Effector memory CD8-positive, alpha-beta T cell (primary cell): ENCODE measurements at regions not wholly inside any gene's neighbourhood (a gene's known extent, or its start where the extent isn't known, plus 50 kb on each side); places are given as distances from the start of the nearest gene placed in this dataset.

Experiments
- ATAC-seq: fragments of 150-1000 bp; cut with Tn5 transposase; replicated peaks from 2 replicates; pipeline ENCODE4 v1.10.0; 2021; ENCODE audit warnings: mild to moderate bottlenecking, moderate library complexity
- DNase-seq, 3 experiments: peaks; one replicate each; pipeline ENCODE4 v3.0.0; 2021
- H3K27ac Mint-ChIP-seq, 2 donors: one replicate each; pipeline ENCODE4 v1.8.0; 2022; ENCODE audit warnings: mild to moderate bottlenecking in 2 of 2, mixed read lengths in 2 of 2, moderate library complexity in 2 of 2
- H3K27me3 Mint-ChIP-seq, 2 donors: one replicate each; pipeline ENCODE4 v1.8.0; 2022; ENCODE audit warnings: mixed read lengths in 2 of 2
- H3K36me3 Mint-ChIP-seq: one replicate; pipeline ENCODE4 v1.8.0; 2022; ENCODE audit warnings: mild to moderate bottlenecking, moderate library complexity, mixed read lengths; ENCODE audit not compliant: insufficient read depth
- H3K4me1 Mint-ChIP-seq, 2 donors: one replicate each; pipeline ENCODE4 v1.8.0; 2022; ENCODE audit warnings: low read depth in 2 of 2, mixed read lengths in 2 of 2
- H3K4me3 Mint-ChIP-seq, 2 donors: one replicate each; pipeline ENCODE4 v1.8.0; 2022; ENCODE audit warnings: mild to moderate bottlenecking in 2 of 2, mixed read lengths in 2 of 2, moderate library complexity in 2 of 2
- H3K9me3 Mint-ChIP-seq, 2 donors: one replicate each; pipeline ENCODE4 v1.8.0; 2022; ENCODE audit warnings: mixed read lengths in 2 of 2

DNA sequence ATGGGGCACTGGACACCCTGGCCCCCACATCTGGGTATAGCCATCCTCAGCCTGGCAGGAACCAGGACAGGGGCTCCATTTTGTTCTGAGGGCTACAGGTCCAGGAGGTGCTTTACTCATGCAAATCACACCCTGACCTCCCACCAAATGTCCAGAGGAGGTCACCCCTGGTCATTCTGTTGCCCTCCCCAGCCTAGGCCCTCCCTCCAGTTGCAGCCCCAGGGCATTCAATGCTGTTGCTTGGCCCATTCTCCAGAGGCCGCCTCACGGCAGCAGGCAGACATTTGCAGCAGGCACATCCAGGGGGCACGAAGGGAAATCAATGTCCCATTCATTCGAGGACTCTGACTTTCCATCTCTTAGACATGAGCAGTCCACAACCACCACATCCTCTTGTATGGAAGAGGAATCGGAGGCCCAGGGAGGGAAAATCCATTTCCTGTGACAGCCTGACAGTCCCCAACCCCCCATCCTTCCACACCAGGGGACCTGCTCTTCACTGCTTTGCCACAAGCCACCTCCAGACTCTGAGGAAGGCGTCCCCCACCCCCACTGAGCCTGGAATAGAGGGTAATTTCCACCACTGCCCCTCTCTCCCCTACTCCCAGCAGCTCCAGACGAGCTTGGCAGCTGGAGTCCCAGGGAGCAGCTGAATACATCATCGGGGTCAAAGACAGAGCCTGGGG, 76.2 kb upstream of the UNC5B start:
- Mint-ChIP-seq H3K27ac (no peak overlapping the region), H3K4me1 (no peaks in the 10 kb centered on the region), H3K9me3 (no peaks in the 10 kb centered on the region), H3K4me3 (no peak overlapping the region), H3K36me3 (peaks cover 4% of the 10 kb centered on the region), H3K27me3 (peaks cover 48 to 89% of the 10 kb centered on the region in 2 donors)
- DNase-seq = no peak
- no peak for ATAC-seq

GRCh38 chr10:71137701-71138100, 74.7 kb upstream of the UNC5B start:
- Mint-ChIP-seq H3K36me3 (peaks cover 4% of the 10 kb centered on the region), H3K27ac (no peak overlapping the region), H3K4me3 (no peak overlapping the region), H3K4me1 (no peaks in the 10 kb centered on the region), H3K27me3 (peaks cover 37 to 89% of the 10 kb centered on the region in 2 donors), H3K9me3 (no peaks in the 10 kb centered on the region)
- no peak for ATAC-seq
- no peak for DNase-seq

DNA sequence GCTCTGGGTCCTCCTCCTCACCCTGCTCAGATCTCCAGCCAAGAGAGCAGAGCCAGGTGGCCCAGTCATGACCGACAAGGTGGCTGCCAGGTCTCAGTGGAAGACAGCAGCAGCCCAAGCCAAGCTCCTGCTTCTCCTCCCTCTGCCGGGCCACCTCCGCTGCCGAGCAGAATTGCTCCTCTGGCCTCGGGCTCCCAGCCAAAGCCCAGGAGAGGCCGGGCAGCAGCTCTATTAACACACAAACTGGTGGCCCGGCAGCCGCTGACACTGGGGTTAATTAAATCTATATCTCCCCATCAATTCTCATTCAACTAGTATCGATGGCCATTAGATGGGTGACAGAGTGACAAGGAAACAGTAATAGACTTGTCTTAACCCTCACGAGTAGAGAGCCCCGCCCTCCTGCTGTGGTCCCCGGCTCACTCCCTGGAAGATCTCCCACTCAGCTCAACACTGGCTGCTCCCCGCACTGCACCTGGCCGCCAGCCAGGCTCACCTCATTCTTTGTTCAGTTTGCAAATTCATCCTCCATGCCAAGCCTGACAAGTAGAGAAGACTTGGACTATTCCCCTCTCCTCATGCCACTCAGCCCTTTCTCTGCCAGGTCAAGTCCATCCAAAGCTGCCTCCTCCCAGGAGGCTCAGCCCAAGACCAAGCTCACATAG, 74.1 kb upstream of the UNC5B start:
- no peak overlapping the region for H3K4me3 Mint-ChIP-seq
- no peaks in the 10 kb centered on the region for H3K4me1 Mint-ChIP-seq
- H3K27me3 Mint-ChIP-seq = peaks cover 34 to 86% of the 10 kb centered on the region in 2 donors
- no peak overlapping the region for H3K27ac Mint-ChIP-seq
- peaks cover 4% of the 10 kb centered on the region for H3K36me3 Mint-ChIP-seq
- no peaks in the 10 kb centered on the region for H3K9me3 Mint-ChIP-seq
- DNase-seq (no peak), ATAC-seq (no peak)

- DNase-seq (no peak), ATAC-seq (no peak)
- no peaks in the 10 kb centered on the region for H3K4me1 Mint-ChIP-seq
- H3K4me3 Mint-ChIP-seq = no peak overlapping the region
- no peaks in the 10 kb centered on the region for H3K36me3 Mint-ChIP-seq
- no peaks in the 10 kb centered on the region for H3K9me3 Mint-ChIP-seq
- H3K27me3 Mint-ChIP-seq = peaks cover 25 to 54% of the 10 kb centered on the region in 2 donors
- H3K27ac Mint-ChIP-seq = no peak overlapping the region
These were observed 70.8 kb upstream of the UNC5B start for GRCh38 chr10:71141528-71141927.

DNA sequence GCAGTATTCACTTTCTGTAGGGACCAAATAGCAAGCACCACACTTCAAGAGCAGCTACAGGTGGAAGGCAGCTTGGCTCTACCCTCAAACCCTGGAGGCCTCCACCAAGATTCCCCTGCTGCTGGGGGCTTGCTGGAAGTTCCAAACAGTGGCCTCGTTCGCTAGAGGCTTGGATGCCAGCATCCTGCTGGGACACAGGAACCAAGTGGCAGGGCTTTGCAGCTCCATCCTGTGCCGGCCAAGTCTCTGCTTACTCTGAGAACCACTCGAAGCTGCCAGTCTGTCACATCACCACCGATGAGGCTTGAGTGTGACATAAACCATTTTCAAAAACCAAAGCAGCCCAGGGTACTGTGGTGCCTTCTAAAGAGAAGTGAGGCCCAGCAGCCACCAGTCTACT, 69.2 kb upstream of the UNC5B start:
- ATAC-seq (no peak), DNase-seq (no peak)
- Mint-ChIP-seq H3K4me3 (no peak overlapping the region), H3K4me1 (no peaks in the 10 kb centered on the region), H3K36me3 (no peaks in the 10 kb centered on the region), H3K27ac (no peak overlapping the region), H3K27me3 (peaks cover 12 to 37% of the 10 kb centered on the region in 2 donors), H3K9me3 (no peaks in the 10 kb centered on the region)

GRCh38 chr10:71143610-71144009, 68.8 kb upstream of the UNC5B start:
- no peak overlapping the region for H3K4me3 Mint-ChIP-seq
- no peak for ATAC-seq

GRCh38 chr10:71144824-71145223, 67.5 kb upstream of the UNC5B start:
- Mint-ChIP-seq H3K27me3 (peaks cover 0 to 21% of the 10 kb centered on the region in 2 donors), H3K4me1 (no peaks in the 10 kb centered on the region)

More at GRCh38 chr10:71143610-71144009, 68.8 kb upstream of the UNC5B start:
- Mint-ChIP-seq H3K27me3 (peaks cover 8 to 33% of the 10 kb centered on the region in 2 donors), H3K36me3 (no peaks in the 10 kb centered on the region), H3K9me3 (no peaks in the 10 kb centered on the region), H3K27ac (no peak overlapping the region), H3K4me1 (no peaks in the 10 kb centered on the region)
- no peak for DNase-seq

DNA sequence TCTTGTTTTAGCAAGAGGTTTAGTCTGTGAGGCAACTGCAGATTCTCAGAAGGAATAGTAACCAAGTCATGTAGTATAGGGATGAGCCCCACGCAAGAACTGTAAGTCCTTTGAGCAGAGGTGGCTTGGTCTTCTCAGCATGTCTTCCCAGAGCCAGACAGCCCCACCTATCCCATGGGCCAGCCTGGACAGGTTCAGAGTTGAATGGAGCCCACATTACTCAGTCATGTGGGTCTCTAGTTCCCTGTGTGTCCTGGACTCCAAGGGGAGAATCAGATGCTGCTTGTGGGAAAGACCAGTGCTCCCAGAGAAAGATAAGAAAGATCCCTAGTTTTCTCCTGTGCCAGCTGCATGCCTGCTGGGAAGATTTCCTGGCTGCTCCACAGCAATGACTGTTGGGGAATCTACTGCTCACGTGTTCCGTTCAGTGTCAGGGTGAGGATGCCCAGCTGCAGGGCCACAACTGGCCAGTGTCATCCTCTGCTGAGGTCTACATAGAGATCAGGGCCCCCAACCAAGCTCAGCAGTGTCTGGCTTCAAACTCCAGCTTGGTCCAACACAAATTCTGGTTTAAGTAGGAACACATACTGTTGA, 66.9 kb upstream of the UNC5B start:
- H3K4me1 Mint-ChIP-seq = no peaks in the 10 kb centered on the region
- ATAC-seq (no peak), DNase-seq (no peak)
- H3K9me3 Mint-ChIP-seq = no peaks in the 10 kb centered on the region
- H3K27me3 Mint-ChIP-seq = peaks cover 0 to 21% of the 10 kb centered on the region in 2 donors
- no peaks in the 10 kb centered on the region for H3K36me3 Mint-ChIP-seq
- H3K4me3 Mint-ChIP-seq = no peak overlapping the region
- H3K27ac Mint-ChIP-seq = no peak overlapping the region

More at GRCh38 chr10:71144824-71145223, 67.5 kb upstream of the UNC5B start:
- DNase-seq (no peak), ATAC-seq (no peak)
- no peaks in the 10 kb centered on the region for H3K9me3 Mint-ChIP-seq
- no peaks in the 10 kb centered on the region for H3K36me3 Mint-ChIP-seq
- no peak overlapping the region for H3K4me3 Mint-ChIP-seq
- no peak overlapping the region for H3K27ac Mint-ChIP-seq

DNA sequence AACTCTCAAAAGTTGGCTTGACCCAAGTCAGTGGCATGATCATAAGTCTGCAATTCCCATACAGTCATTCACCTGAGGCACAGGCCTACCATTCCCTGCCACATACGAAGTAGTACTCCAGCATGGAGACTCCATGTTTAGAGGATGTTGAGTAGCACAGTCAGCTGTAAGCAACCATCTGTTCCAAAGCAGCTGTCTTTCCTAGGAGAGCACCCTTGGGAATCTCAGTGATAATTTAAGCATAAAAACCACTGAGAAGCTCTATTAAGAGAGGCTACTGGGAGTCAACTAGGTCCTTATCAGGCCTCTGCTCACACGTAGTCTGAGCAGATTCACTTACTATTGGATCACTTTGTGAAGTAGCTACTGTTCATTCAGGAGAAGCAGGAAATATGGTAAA, 61.6 kb upstream of the UNC5B start:
- Mint-ChIP-seq H3K36me3 (no peaks in the 10 kb centered on the region), H3K9me3 (no peaks in the 10 kb centered on the region), H3K4me3 (no peak overlapping the region), H3K27me3 (no peaks in the 10 kb centered on the region), H3K27ac (no peak overlapping the region), H3K4me1 (no peaks in the 10 kb centered on the region)
- ATAC-seq (no peak), DNase-seq (no peak)

DNA sequence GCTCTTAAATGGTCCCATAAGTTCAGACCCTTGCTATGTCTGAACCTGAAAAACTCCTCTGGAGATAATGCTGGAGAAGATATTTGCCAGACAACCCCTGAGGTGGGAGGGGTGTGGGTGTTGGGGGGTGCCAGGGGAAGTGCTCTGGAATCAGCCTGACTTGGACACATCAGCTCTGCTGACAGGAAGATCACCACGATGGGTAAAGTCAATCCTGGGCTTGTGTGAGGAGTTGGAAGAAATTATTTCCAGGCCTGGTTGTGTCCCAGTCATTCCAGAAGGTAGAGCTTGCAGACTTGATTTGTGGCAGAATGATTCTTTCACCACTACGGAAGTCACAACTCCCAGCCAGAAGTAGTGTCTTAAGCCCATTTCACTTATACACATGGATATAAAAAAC, 60.3 kb upstream of the UNC5B start:
- no peak for ATAC-seq
- no peak for DNase-seq

DNA sequence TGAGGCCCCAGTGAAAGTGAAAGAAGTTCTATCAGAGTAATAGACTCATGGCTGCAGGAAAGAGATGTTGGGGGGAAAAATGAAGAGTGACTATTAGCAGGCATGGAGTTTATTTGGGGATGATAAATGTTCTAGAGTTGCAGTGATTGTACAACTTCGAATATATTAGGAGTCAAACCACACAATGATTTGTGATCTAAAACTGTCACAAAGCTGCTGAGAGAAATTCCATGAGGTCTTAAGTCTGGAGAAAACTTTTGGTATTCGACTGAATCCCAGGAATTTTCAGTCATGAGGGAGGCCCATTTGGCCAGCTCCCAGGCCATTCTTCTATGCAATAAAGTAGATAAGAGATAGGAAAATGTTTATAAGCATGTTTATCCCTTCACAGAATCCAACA, 55.9 kb upstream of the UNC5B start:
- Mint-ChIP-seq H3K27me3 (no peaks in the 10 kb centered on the region), H3K4me1 (peaks cover 0 to 3% of the 10 kb centered on the region in 2 donors), H3K4me3 (no peak overlapping the region), H3K36me3 (no peaks in the 10 kb centered on the region), H3K9me3 (no peaks in the 10 kb centered on the region), H3K27ac (no peak overlapping the region)
- ATAC-seq = no peak
- no peak for DNase-seq

More for the DNA sequence above, 60.3 kb upstream of the UNC5B start:
- Mint-ChIP-seq H3K9me3 (no peaks in the 10 kb centered on the region), H3K36me3 (no peaks in the 10 kb centered on the region), H3K27me3 (no peaks in the 10 kb centered on the region), H3K27ac (no peak overlapping the region), H3K4me1 (no peaks in the 10 kb centered on the region), H3K4me3 (no peak overlapping the region)

DNA sequence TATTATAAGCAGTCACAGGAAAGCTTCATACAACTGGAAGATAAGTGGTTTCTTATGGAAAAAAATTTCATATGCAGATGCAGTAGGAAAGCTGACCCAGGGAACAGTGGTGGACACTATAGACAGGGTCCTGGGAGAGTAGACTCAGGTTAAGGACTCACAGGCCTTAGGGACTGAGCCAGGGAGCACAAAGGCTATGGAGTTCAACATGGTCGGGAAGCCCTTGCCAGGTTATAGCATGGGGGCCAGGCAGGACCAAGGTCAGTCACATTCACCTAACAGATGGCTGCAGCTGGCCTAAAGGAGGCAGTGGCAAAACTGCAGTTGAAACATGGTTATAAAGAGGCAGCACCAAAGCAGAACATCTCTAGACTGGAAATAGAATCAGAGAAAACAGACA, 54.9 kb upstream of the UNC5B start:
- Mint-ChIP-seq H3K9me3 (no peaks in the 10 kb centered on the region), H3K27me3 (peaks cover 0 to 3% of the 10 kb centered on the region in 2 donors), H3K4me3 (no peak overlapping the region), H3K4me1 (peaks cover 0 to 3% of the 10 kb centered on the region in 2 donors), H3K27ac (no peak overlapping the region), H3K36me3 (no peaks in the 10 kb centered on the region)
- DNase-seq = no peak
- no peak for ATAC-seq

DNA sequence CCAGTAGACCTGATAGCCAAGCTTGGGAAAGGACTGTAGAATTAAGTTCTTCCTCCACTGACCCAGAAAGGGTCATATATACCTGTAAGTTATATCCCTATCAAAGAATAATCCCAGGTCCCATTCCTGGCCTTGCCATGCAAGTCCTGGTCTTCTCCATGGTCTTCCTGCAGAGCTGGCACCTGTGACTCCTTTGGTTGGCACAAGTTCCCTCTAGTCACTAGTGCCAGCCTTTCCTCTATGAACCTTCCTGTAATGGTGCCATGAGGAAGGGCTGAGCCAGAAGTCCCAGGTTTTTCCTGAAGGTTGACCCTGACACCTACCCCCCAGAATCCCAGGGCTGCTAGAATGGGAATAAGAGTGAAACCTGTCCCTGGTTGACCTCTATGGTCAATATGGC, 54.1 kb upstream of the UNC5B start:
- Mint-ChIP-seq H3K4me1 (peaks cover 0 to 3% of the 10 kb centered on the region in 2 donors), H3K27me3 (peaks cover 6 to 11% of the 10 kb centered on the region in 2 donors), H3K36me3 (no peaks in the 10 kb centered on the region), H3K9me3 (no peaks in the 10 kb centered on the region), H3K4me3 (no peak overlapping the region), H3K27ac (no peak overlapping the region)
- ATAC-seq = no peak
- DNase-seq = no peak

- DNase-seq (no peak), ATAC-seq (no peak)
- Mint-ChIP-seq H3K4me3 (no peak overlapping the region), H3K9me3 (no peaks in the 10 kb centered on the region), H3K27ac (no peak overlapping the region), H3K4me1 (peaks cover 0 to 3% of the 10 kb centered on the region in 2 donors), H3K27me3 (peaks cover 6 to 11% of the 10 kb centered on the region in 2 donors), H3K36me3 (no peaks in the 10 kb centered on the region)
These were observed 53.5 kb upstream of the UNC5B start for GRCh38 chr10:71158902-71159301.
